ENCODE measurements at regions not wholly inside any gene's neighbourhood (a gene's known extent, or its start where the extent isn't known, plus 50 kb on each side); places are given as distances from the start of the nearest gene placed in this dataset.
"Not testable (repeated sequence)": the region's sequence is repeated elsewhere in the genome, so short reads cannot be mapped to it uniquely, and the experiment has no call there.

DNA sequence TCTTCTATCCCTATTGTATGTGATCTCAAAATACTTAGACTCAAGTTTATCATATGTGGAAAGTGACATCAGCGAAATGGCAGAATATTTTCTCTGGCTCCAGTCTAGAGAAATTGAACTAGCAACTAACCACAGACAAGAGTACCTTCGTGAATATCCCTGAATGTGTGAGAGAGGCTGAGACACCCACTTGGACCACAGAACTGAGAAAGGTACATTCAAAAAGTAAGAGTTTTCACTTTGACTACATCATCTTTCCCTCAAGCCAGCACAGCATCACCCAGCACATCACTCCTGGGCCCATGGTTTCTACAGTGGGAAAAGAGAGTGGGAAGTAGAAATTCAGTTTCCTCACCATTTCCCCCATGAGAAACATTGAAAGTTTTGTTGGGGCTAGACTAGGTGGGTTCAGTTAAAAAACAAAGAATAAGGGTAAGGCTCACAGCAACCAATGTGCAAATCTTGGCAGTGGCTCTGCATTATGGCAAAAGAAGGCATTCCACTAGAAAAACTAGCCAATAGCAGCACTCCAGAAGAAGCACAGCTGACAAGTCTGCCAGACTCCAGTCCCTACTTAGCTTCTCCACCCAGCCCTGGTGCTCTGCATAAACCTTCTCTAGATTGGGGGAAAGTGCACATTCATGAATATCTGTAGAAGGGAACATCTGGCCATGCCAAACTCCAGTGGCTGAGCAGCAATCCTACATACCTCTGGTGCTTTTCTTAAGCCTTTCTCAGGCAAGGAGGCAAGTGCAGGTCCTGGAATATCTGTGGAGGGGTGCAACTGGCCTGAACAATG, 225.6 kb upstream of the VLDLR start:
- DNase-seq (ENCODE audit: low spot score), result no peak

DNA sequence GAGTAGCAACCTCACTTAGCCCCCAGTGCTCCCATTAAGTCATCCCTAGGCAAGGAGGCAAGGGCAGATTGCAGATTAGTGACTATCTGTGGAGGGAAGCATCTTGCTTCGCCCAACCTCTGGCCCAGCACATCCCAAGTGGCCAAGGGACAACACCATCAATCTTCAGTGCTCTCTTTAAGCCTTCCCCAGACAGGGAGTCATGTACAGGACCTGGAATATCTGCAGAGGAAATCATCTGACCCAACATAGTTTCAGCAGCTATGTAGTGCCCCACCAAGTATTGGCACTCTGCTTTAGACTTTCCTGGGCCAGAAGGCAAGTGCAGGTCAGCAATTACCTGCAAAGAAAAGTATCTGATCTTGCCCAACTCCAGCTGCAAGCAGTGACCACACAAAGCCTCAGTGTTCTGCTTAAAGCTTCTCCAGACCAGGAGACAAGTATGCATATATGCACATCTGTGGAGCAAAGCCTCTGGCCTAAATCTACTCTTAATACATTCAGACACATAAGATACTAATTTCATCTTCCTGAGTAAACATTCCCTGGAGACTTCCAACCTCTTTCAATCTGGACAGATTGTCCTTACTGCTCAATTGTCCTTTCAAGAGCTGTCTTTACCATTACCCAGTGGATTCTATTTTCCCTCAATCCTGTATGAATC, 224.8 kb upstream of the VLDLR start:
- DNase-seq (ENCODE audit: low spot score), result no peak

DNA sequence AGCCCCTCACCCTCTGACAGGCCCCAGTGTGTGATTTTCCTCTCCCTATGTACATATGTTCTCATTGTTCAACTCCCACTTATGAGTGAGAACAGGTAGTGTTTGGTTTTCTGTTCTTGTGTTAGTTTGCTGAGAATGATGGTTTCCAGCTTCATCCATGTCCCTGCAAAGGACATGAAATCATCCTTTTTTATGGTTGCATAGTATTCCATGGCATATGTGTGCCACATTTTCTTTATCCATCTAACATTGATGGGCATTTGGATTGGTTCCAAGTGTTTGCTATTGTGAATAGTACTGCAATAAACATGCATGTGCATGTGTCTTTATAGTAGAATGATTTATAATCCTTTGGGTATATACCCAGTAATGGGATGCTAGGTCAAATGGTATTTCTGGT, 223.7 kb upstream of the VLDLR start:
- DNase-seq (ENCODE audit: low spot score), result not testable (repeated sequence)

DNA sequence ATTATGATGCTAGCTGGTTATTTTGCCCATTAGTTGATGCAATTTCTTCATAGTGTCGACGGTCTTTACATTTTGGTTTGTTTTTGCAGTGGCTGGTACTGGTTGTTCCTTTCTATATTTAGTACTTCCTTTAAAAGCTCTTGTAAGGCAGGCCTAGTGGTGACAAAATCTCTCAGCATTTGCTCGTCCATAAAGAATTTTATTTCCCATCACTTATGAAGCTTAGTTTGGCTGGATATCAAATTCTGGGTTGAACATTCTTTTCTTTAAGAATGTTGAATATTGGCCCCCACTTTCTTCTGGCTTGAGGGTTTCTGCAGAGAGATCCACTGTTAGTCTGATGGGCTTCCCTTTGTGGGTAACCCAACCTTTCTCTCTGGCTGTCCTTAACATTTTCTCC, 219.8 kb upstream of the VLDLR start:
- DNase-seq (ENCODE audit: low spot score), result not testable (repeated sequence)

DNA sequence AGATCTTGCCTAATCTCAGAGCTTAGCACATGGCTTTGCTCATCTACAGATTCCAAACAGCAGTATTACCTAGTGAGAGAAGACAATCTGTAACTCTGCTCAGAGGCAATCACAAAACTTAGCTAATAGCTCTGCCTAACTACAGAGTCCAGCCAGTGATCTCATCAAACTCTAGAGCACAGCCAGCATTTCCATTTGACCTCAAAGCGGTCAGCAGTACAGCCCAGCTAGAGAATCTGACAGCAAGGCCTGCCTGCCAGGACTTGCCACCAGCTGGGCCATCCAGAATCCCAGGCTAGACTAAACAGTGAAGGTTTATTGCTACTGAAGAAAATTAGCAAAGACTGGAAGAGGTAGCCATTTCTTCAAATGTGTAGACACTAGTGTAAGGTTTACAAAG, 217.9 kb upstream of the VLDLR start:
- no peak for DNase-seq (ENCODE audit: low spot score)

DNA sequence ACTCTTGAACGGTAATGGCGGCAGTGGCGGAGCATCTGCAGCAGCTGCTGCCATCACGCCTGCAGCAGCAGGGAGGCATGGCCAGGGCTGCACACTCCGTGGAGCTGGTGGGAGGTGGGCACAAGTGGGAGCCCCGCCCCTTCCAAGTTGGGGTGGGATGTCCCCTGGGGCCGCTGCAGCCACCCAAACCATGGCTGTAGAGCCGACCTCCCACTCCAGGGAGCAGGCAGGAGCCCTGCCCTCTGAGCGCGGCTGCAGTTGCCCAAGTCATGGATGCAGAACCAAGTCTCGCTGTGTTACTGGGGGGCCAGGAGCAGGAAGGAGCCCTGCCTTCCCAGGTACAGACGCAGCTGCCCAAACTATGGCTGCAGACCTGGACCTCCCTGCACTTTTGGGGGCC, 215.3 kb upstream of the VLDLR start:
- DNase-seq (ENCODE audit: low spot score), result no peak

DNA sequence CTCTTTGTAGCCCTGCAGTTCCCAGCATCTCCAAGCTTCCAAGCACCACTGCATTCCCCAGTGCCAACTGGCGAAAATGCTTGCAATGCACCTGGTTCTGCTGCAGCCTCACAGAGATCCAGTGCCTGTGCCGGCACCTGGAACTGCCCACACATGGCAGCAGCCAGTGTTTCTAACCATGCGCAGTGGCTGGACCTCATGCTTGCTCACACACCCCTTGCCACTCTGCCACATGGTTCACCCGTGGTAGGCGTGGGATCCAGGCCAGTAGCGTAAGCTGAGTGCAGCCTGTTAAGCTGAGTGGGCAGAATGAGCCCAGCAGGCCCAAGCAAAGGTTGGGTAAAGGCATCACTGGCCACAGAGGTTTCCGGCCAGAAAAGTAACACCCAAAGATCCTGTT, 214.1 kb upstream of the VLDLR start:
- DNase-seq (ENCODE audit: low spot score), result no peak

DNA sequence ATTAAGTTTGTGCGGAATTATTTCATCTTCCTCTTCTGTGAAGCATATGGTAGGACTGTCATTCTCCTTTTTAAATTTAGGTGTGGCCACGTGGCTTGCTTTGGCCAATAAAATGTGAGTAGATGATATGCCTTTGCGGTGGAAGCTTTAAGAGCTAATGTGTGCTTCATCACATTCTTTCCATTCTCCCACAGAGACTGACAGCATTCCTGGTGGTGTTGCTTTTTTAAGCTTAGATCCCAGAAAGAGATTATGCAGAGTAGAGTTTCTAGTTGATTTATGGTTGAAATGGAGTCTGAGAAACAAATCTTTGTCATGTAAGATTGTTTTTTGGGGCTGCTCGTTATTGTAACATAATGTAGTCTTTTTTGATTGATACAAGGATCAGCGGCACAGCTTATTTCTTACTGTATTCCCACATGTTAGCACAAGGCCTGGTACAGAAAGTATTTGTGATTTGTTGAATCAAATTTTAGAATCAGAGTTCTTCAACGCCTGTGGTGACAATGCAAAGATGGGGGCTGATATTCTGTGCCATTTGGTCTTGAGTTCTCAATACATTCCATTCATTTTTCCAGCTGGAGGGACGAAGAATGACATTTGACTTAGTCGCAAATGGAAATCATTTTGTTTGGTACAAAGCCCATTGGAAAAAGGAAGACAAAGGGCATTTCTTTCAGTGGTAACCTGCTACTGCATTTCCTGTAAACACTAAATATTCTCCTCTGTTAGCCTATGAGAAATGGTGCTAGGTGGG, 209.9 kb upstream of the VLDLR start:
- no peak for DNase-seq (ENCODE audit: low spot score)

DNA sequence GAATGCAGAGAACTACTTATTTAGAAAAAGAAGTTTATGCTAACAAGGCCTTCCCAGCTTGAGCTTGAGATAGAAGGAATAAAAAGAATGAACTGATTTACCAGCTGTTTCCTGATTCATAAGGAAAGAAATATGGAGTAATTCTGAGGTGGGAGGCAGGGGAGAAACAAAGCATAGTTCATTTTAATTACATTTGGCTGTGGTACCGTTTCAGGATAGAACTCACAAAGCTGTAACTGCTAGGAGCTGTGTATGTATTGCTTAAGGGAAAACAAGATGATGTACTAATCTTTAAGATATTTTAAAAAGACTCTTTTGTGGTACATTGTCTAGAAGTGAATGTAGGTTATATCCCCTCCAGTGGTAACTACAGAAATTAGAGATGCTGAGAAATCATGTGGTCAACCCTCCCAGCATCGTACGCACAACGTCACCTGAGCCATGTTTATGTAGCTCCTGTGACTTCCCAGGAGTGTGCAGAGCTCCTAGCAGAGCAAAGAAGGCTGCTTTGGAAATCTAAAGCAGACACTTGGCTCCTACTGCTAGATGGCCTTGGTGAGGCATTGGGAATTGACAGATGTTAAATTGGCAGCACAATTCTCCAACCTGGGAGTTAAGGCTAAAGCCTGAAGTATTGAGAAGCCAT, 208.3 kb upstream of the VLDLR start:
- no peak for DNase-seq (ENCODE audit: low spot score)

DNA sequence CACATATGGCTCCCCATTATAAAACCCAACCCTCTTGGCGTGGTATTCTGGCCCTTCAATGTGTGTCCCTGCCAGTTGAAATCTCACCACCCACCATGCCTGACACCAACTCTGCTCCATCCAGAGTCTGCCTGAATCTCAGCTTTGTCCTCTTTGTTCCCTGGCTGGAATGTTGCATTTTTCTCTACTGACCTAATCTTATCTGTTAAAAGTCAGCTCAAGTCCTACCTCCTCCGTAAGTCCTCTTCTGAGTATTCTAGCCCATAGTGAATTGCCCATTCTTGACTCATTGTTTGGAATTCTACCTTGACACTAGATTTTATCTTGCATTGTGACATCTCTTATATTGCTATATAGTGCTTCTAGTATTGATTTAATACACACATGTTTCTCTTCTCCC, 207.1 kb upstream of the VLDLR start:
- DNase-seq (ENCODE audit: low spot score), result no peak

DNA sequence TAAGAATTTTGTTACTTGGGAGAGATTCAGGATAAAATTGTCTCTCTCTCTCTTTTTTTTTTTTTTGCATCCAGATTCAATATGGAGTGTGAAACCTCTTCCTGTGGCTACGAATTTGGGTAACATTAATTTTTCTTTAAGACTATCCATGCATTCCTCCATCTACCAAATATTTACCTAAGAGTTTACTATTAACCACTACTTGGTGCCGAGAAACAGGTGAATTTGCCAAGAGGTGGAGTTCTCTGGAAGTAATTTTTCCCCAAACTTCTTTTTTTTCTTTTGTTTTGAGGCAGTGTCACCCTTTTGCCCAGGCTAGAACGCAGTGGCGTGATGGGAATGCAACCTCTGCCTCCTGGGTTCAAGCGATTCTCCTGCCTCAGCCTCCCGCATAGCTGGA, 206.3 kb upstream of the VLDLR start:
- no peak for DNase-seq (ENCODE audit: low spot score)

DNA sequence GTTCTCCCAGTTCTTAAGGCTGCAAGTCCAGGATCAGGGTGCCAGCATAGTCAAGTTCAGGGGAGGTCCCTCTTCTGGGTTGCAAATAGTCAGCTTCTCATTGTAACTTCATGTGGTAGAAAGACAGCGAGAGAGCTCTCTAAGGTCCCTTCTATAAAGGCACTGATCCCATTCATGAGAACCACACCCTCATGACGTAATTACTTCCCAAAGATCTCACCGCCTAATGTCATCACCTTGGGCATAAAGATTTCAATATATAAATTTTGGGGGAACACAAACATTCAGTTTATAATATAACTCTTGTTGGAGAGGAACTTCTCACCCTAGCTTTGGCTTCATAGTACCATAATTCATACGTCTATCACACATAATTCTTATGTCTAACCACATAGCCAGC, 203.9 kb upstream of the VLDLR start:
- DNase-seq (ENCODE audit: low spot score), result no peak

DNA sequence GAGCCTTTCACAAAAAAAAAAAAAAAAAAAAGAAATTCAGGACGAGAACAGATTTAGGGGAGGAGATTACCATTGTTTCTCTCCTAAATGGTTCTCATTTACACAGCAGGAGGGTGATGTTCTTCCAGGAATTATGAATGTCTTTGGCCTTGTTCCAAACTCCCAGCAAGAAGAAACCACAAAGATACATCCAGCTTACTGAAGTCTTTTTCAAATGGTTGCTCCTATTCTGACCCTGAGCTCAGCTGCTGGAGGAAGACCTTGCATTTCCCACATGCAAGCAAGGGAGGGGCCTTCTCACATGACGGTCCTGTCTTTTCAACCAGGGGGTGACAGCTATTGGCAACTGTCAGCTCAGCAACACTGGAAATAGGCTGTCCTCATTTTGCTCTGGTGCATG, 203.0 kb upstream of the VLDLR start:
- no peak for DNase-seq (ENCODE audit: low spot score)

DNA sequence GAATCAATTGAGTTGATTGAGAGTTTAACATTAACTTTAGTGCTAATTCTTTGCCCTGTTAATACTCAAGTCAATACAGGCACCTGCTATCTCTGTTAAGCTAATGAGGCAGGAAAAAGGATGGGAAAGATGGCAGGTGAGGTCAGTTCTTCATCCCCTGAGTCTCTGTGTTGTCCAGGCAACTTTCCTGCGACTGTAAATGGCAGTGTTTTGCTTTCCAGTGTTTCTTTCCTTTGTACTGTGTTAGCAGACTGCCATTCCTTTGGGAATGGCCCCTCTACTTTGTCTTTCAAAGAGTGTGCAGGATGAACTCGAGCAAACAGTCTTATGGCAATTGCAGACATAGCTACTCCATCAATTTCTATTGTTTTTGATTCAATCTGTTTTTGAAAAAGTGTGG, 202.2 kb upstream of the VLDLR start:
- DNase-seq (ENCODE audit: low spot score), result no peak

DNA sequence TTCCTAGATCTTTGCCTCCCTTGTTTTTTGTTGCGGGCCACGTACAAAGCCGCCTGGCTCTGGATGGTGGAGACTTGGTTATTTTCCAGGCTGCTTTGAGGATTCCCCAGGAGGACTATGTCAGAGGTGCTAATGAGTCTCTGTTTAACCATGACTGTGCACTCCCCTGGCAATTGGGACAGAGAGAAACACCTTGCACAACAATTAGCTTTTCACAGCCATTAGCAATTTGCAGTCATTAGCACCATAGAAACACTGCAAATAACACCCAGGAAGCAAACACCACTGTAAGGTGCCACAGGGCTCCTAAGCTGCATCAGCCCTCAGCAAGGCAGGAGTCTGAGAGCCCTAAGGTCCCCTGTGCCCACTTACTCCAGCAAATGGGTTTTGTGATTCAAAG, 201.0 kb upstream of the VLDLR start:
- DNase-seq (ENCODE audit: low spot score), result no peak

DNA sequence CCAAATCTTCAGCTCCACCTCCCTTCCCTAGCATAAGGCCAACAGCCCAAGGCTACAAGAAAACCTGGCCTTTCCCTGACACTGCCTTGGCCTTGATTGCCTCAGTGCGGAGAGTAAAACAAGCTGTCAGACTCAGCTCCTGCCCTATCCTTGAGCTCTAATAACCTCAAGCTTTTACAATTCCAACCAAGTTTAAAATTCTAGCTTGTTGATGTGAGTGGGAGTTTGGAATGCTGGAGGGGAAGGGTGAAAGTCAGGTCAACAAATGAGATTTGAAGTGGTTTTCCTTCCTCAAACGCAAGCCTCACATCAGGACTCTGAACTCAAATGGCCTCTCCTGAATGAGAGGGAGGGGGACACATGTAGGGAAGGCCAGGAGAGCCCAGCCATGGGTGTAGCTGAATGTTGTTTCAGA, 197.0 kb upstream of the VLDLR start:
- DNase-seq (ENCODE audit: low spot score), result no peak

DNA sequence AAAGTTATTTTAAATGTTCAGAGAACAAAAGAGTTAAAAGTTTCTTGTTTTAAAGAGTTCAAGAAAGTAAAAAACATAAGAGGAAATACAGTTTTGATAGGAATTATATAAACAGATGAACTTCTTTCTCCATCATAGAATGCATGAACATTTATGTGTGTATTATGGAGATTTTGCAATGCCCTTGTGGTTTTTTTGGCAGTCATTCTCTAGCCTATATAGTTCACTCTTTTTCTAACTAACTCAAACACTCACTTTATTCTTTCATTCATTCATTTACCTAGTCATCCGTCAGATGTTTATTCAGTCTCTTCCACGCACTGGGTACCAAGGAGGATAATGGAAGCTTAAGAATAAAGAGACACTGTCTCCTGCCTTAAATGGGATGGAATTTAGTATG, 195.9 kb upstream of the VLDLR start:
- no peak for DNase-seq (ENCODE audit: low spot score)

DNA sequence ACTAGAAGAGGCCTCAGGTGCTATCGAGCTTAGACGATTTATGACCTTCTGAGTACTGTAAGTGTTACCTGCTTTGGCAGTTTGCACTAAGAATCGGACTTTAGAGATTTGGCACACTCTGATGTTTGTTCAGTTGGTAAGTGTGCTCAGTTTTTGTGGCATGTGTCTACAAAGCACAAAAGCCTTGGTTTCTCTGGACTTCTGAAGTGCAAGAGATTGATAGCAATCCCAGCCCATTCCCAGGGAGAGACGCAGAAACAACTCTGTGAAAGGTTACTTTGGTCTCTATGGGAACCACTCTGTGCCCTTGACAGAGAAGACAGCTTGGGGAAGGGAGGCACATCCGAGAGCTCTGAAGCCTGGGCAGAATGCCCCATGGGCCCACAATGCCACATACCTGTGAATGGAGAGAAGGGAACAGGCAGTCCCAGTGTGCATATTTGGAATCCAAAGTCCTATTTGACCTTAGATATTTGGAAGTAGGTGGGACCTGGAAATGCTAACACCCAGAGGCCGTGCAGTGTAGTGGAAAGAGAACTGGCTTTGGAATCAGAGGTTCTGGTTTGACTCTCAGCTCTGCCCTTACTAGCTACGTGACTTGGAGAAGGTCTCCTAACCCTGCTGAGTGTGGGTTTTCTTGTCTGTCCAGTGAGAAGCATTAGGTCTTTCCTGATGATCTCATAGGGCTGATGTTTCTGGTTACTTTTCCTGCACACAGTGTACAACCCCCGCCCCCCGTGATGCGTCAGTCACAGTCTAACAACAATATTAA, 194.3 kb upstream of the VLDLR start:
- DNase-seq (ENCODE audit: low spot score), result no peak

DNA sequence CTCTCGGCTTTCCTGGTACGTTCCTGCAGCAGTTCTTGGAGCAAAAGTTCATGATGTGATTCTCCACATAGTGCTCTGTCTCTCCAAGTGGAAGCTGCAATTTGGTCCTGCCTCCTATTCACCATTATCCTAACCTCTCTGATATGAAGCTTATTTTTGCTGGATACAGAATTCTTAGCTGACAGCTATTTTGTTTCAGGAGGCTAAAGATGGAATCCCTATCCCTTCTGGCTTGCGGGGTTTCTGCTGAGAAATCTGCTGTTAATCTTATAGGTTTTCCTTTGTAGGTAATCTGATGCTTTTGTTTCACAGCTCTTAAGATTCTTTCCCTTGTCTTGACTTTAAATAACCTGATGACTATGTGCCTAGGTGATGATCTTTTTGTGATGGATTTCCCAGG, 181.6 kb upstream of the VLDLR start:
- DNase-seq (ENCODE audit: low spot score), result no peak

DNA sequence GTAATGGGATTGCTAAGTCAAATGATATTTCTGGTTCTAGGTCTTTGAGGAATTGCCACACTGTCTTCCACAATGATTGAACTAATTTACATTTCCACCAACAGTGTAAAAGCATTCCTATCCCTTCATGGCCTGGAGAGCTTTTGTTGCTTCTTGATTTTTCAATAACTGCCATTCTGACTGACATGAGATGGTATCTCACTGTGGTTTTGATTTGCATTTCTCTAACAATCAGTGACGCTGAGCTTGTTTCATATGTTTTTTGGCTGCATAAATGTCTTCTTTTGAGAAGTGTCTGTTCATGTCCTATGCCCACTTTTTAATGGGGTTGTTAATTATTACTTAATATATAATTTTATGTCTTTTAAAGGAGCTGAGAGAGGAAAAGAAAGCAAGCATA, 177.7 kb upstream of the VLDLR start:
- not testable (repeated sequence) for DNase-seq (ENCODE audit: low spot score)

DNA sequence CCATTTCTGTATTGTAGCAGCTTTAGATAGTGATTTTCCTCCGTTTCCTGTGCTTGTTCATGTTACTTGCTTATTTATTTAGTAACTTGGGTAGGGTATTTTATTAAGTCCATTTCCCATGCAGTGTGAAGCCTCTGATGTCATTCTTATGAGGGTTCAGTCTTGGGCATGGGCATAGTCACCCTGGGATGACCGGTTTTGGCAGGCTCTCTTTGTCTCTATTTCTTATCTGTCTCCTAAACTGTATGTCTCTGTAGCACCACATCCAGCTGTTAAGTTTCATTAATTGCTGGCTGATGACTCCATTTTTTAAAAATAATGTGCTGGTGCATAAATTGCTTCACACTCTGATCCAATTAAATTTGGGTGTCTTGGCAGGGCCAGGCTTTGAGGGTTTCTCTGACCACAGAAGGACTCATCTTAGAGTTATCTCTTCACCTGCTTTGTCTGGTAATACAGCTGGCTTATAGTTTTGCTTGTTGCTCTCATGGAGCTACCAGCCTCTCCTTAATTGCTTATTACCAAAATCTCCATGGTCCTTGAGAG, 173.3 kb upstream of the VLDLR start:
- no peak for DNase-seq (ENCODE audit: low spot score)

DNA sequence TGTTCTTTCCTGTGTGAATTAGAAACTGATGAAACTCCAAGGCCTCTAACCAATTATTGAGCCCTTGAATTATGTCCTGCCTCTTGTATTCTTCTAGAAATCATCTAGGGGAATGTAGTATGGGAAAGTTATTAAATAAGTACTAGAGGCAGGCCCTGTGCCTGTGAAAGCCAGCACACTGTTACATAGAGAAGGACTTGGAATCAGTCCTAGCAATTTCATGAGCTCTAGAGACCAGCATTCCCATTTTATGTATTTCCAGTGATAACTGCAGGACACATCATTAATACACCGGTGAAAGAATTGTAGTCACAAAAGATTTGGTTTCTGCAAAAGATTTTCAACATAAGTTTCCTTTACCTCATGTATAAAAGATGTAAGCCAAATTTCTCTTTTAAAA, 168.5 kb upstream of the VLDLR start:
- DNase-seq (ENCODE audit: low spot score), result no peak

Data from AG08396 (cell line).